ENCODE measurements at regions not wholly inside any gene's neighbourhood (a gene's known extent, or its start where the extent isn't known, plus 50 kb on each side); places are given as distances from the start of the nearest gene placed in this dataset.

DNA sequence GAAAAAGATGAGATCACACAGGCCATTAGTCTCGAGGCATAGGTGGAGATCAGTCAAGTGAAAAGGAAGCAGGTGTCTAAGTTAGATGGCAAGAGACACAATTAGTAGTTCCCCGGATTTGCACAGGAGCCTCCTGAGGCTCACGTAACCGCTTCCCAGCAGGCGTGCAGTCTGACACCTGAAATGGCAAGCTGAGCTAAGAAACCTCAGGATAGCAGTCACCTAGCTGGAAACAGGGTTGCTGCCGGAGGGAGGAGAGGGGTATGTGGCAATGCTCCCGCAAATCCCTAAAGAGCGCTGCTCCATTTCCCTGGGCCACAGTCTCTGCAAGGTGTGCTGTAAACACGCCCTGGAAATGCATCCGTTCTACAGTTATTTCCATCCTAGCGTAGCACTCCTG, 1151.0 kb downstream of the DIAPH3 start:
- intact Hi-C loops (cut with DNase I), result no loop called here

DNA sequence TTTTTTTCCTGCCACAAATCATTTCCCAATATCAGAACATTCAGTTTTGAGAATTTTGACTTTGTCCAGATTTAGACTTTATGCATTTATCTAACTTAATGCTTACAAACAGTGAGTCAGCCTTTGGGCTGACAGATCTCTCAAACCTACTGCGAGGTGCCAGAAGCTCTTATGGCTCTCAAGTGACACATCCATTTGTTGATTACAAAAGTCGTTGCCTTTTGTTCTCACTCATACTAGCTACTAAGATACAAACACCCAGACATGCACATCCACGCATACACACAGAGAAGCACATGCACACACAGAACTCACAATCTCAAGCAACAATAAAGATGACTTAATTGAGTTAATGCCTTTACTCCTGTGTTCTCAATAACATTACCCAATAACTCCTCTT, 1147.5 kb downstream of the DIAPH3 start:
- no peak overlapping the region for H3K4me3 ChIP-seq
- 72 to 90% (median 80%) methylated on average over 3 of the region's 3 CpGs for WGBS, 3 donors
- no peaks in the 10 kb centered on the region for H3K36me3 ChIP-seq
- no peak overlapping the region for H3K27ac ChIP-seq
- no peaks in the 10 kb centered on the region for H3K9me3 ChIP-seq
- TF ChIP-seq EP300 (IDR thresholded peaks at IDR 0.05), result no peak
- no peak for TF ChIP-seq POLR2A (IDR thresholded peaks at IDR 0.05)
- TF ChIP-seq, protein P1, sequence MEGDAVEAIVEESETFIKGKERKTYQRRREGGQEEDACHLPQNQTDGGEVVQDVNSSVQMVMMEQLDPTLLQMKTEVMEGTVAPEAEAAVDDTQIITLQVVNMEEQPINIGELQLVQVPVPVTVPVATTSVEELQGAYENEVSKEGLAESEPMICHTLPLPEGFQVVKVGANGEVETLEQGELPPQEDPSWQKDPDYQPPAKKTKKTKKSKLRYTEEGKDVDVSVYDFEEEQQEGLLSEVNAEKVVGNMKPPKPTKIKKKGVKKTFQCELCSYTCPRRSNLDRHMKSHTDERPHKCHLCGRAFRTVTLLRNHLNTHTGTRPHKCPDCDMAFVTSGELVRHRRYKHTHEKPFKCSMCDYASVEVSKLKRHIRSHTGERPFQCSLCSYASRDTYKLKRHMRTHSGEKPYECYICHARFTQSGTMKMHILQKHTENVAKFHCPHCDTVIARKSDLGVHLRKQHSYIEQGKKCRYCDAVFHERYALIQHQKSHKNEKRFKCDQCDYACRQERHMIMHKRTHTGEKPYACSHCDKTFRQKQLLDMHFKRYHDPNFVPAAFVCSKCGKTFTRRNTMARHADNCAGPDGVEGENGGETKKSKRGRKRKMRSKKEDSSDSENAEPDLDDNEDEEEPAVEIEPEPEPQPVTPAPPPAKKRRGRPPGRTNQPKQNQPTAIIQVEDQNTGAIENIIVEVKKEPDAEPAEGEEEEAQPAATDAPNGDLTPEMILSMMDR (IDR thresholded peaks at IDR 0.05), result no peak
- no peak for DNase-seq
- H3K27me3 ChIP-seq, result no peaks in the 10 kb centered on the region
- intact Hi-C loops (cut with DNase I), result no loop called here
- no peaks in the 10 kb centered on the region for H3K4me1 ChIP-seq (ENCODE audit: insufficient read depth)

More for the DNA sequence above, 1151.0 kb downstream of the DIAPH3 start:
- Histone ChIP-seq H3K4me1 (ENCODE audit: insufficient read depth) (no peaks in the 10 kb centered on the region), H3K27me3 (no peaks in the 10 kb centered on the region), H3K27ac (no peak overlapping the region), H3K9me3 (no peaks in the 10 kb centered on the region), H3K4me3 (no peak overlapping the region), H3K36me3 (no peaks in the 10 kb centered on the region)
- no peak for DNase-seq
- WGBS, 3 donors, result 83 to 89% (median 87%) methylated on average over 11 of the region's 11 CpGs
- TF ChIP-seq EP300 (IDR thresholded peaks at IDR 0.05) (no peak), POLR2A (IDR thresholded peaks at IDR 0.05) (no peak)
- TF ChIP-seq, protein P1 (IDR thresholded peaks at IDR 0.05), result no peak

DNA sequence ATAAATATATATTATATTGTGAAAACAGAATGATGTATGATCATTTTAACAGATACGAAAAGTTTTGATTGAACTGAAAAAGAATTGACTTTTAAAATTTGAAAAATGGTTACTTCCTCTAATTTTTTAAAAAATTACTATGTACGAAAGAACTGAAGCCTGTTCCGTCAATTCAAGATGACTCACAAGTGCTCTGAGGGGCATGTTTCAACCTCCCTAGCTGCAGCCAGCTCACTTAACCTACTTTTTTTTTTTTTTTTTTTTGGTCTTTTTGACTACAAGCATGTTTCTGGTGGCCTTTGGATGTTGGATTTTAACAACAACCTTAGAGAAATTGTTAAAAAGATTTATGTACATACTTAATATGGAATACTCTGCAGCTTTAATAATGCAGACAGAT, 1139.3 kb downstream of the DIAPH3 start:
- no peaks in the 10 kb centered on the region for H3K4me1 ChIP-seq (ENCODE audit: insufficient read depth)
- H3K4me3 ChIP-seq, result no peak overlapping the region
- no peaks in the 10 kb centered on the region for H3K27me3 ChIP-seq
- no peak overlapping the region for H3K27ac ChIP-seq
- no peaks in the 10 kb centered on the region for H3K9me3 ChIP-seq
- 67 to 76% (median 73%) methylated on average over 3 of the region's 3 CpGs for WGBS, 3 donors
- DNase-seq, result no peak
- no peaks in the 10 kb centered on the region for H3K36me3 ChIP-seq
- TF ChIP-seq POLR2A (IDR thresholded peaks at IDR 0.05) (no peak), EP300 (IDR thresholded peaks at IDR 0.05) (no peak)
- TF ChIP-seq, protein P1 (IDR thresholded peaks at IDR 0.05), result no peak
- intact Hi-C loops (cut with DNase I), result no loop called here

DNA sequence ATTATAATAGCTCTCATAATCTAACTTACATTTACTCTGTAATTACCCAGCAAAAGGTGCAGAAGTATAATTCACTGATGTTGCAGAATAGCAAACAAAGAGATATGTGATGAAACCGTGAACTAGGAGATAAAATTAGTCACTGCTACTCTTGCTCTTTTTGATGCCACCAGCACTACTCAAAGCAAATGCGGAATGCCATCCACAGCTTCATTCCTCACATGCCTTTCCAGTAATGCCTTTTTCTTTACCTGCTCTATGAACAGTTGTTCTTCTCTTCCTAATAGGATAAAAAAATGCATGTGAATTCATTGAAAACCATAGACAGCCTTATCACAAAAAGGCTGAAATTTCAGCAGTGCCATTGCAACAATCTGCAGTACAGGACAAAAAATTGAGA, 1129.5 kb downstream of the DIAPH3 start:
- H3K9me3 ChIP-seq, result no peaks in the 10 kb centered on the region
- H3K36me3 ChIP-seq, result no peaks in the 10 kb centered on the region
- DNase-seq, result no peak
- no peak overlapping the region for H3K4me3 ChIP-seq
- H3K4me1 ChIP-seq (ENCODE audit: insufficient read depth), result no peaks in the 10 kb centered on the region
- no peak overlapping the region for H3K27ac ChIP-seq
- no peaks in the 10 kb centered on the region for H3K27me3 ChIP-seq
- intact Hi-C loops (cut with DNase I), result no loop called here
- 61 to 79% (median 68%) methylated on average over 2 of the region's 2 CpGs for WGBS, 3 donors
- TF ChIP-seq, protein P1 (IDR thresholded peaks at IDR 0.05), result no peak
- TF ChIP-seq EP300 (IDR thresholded peaks at IDR 0.05) (no peak), POLR2A (IDR thresholded peaks at IDR 0.05) (no peak)

DNA sequence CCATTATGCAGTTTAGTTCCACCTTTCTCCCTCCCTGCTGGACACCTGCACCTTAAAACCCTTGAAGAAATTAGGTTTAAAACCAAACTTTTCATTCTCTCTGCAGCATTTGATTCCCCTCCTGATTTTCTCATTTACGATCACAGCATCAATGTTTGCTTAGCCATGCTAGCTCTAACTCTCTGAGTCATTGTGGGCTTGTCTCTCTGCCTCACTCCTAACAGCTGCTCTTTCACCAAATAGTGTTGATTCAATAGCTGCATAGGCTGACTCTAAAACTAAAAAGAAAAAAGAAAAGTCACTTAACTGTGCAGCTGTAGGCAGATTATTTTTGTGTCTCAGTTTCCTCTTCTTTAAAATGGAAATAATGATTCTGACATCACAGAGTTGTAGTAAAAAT, 1124.9 kb downstream of the DIAPH3 start:
- no peak overlapping the region for H3K27ac ChIP-seq
- no peak for DNase-seq
- H3K27me3 ChIP-seq, result no peaks in the 10 kb centered on the region
- no peaks in the 10 kb centered on the region for H3K4me1 ChIP-seq (ENCODE audit: insufficient read depth)
- no peaks in the 10 kb centered on the region for H3K36me3 ChIP-seq
- no peaks in the 10 kb centered on the region for H3K9me3 ChIP-seq
- intact Hi-C loops (cut with DNase I), result no loop called here
- WGBS, 3 donors, result 66 to 85% (median 85%) methylated on average over 1 of the region's 1 CpG
- no peak overlapping the region for H3K4me3 ChIP-seq
- TF ChIP-seq POLR2A (IDR thresholded peaks at IDR 0.05) (no peak), EP300 (IDR thresholded peaks at IDR 0.05) (no peak)
- TF ChIP-seq, protein P1 (IDR thresholded peaks at IDR 0.05), result no peak
